ENCODE measurements at regions not wholly inside any gene's neighbourhood (a gene's known extent, or its start where the extent isn't known, plus 50 kb on each side); places are given as distances from the start of the nearest gene placed in this dataset.

- Mint-ChIP-seq H3K27me3 (no peaks in the 10 kb centered on the region), H3K4me3 (no peak overlapping the region), H3K4me1 (ENCODE audit: low read depth) (no peaks in the 10 kb centered on the region), H3K36me3 (no peaks in the 10 kb centered on the region), H3K27ac (no peak overlapping the region), H3K9me3 (ENCODE audit: low read depth) (peaks cover 11% of the 10 kb centered on the region)
Observed at GRCh38 chr13:65095161-65096082, 2134.7 kb downstream of the PCDH9 start.

DNA sequence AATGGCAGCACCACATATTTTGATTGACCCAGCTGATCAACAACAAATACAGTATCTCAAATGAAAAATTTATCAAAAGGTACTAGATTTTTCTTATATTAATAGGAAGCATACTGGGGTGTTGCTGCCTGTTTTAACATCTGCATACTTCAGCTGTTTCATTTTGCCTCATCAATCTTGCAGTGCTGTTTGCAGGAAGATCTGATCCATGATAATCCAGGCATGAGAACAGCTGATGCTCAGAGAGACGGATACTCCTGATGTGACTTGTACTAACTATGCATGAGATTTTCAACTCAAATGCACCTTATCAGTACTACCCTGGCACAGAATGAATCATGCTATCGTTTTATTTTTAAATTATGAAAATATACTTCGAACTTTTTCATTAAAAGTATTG, 2136.8 kb downstream of the PCDH9 start:
- Mint-ChIP-seq H3K27ac (no peak overlapping the region), H3K27me3 (no peaks in the 10 kb centered on the region), H3K4me3 (no peak overlapping the region), H3K4me1 (ENCODE audit: low read depth) (no peaks in the 10 kb centered on the region), H3K36me3 (no peaks in the 10 kb centered on the region), H3K9me3 (ENCODE audit: low read depth) (peaks cover 11% of the 10 kb centered on the region)

- no peak overlapping the region for H3K27ac Mint-ChIP-seq
- no peaks in the 10 kb centered on the region for H3K36me3 Mint-ChIP-seq
- H3K9me3 Mint-ChIP-seq (ENCODE audit: low read depth) = peaks cover 11% of the 10 kb centered on the region
- H3K4me3 Mint-ChIP-seq = no peak overlapping the region
- no peaks in the 10 kb centered on the region for H3K27me3 Mint-ChIP-seq
- no peaks in the 10 kb centered on the region for H3K4me1 Mint-ChIP-seq (ENCODE audit: low read depth)
Observed at GRCh38 chr13:65091031-65091430, 2139.1 kb downstream of the PCDH9 start.

DNA sequence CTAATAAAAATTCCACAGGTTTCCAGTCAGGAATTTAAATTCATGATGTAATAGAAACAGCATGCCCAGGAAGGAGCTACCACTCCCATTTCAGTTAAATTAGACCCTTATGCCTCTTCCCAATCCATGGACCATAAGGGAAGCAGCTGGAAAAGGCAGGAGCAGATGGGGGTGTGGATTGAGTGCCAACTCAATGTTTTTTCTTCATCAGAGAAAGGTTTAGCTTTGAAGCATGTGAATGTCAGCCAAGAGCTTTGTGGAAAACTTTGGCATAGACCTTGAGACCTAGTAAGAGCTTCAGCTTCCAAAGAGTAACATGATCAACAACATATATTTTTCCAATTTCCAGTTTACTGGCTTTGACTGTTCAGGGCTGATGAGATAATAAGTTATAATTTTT, 2139.9 kb downstream of the PCDH9 start:
- no peaks in the 10 kb centered on the region for H3K27me3 Mint-ChIP-seq
- no peak overlapping the region for H3K4me3 Mint-ChIP-seq
- no peaks in the 10 kb centered on the region for H3K4me1 Mint-ChIP-seq (ENCODE audit: low read depth)

GRCh38 chr13:65088906-65089305, 2141.2 kb downstream of the PCDH9 start:
- peaks cover 8% of the 10 kb centered on the region for H3K9me3 Mint-ChIP-seq (ENCODE audit: low read depth)
- H3K4me1 Mint-ChIP-seq (ENCODE audit: low read depth) = no peaks in the 10 kb centered on the region
- no peak overlapping the region for H3K27ac Mint-ChIP-seq
- no peaks in the 10 kb centered on the region for H3K36me3 Mint-ChIP-seq
- H3K4me3 Mint-ChIP-seq = no peak overlapping the region
- H3K27me3 Mint-ChIP-seq = no peaks in the 10 kb centered on the region

More for the DNA sequence above, 2139.9 kb downstream of the PCDH9 start:
- peaks cover 8% of the 10 kb centered on the region for H3K9me3 Mint-ChIP-seq (ENCODE audit: low read depth)
- no peak overlapping the region for H3K27ac Mint-ChIP-seq
- no peaks in the 10 kb centered on the region for H3K36me3 Mint-ChIP-seq

- H3K27ac Mint-ChIP-seq = no peak overlapping the region
- H3K27me3 Mint-ChIP-seq = no peaks in the 10 kb centered on the region
- no peaks in the 10 kb centered on the region for H3K9me3 Mint-ChIP-seq (ENCODE audit: low read depth)
- H3K4me1 Mint-ChIP-seq (ENCODE audit: low read depth) = no peaks in the 10 kb centered on the region
- no peak overlapping the region for H3K4me3 Mint-ChIP-seq
- H3K36me3 Mint-ChIP-seq = no peaks in the 10 kb centered on the region
Observed at GRCh38 chr13:65085977-65086376, 2144.2 kb downstream of the PCDH9 start.

- H3K36me3 Mint-ChIP-seq = no peaks in the 10 kb centered on the region
- no peak overlapping the region for H3K27ac Mint-ChIP-seq
- no peak overlapping the region for H3K4me3 Mint-ChIP-seq
- H3K9me3 Mint-ChIP-seq (ENCODE audit: low read depth) = peaks cover 9% of the 10 kb centered on the region
- H3K4me1 Mint-ChIP-seq (ENCODE audit: low read depth) = no peaks in the 10 kb centered on the region
- no peaks in the 10 kb centered on the region for H3K27me3 Mint-ChIP-seq
Observed at GRCh38 chr13:65074248-65074647, 2155.9 kb downstream of the PCDH9 start.

GRCh38 chr13:65064967-65065366, 2165.2 kb downstream of the PCDH9 start:
- H3K27ac Mint-ChIP-seq = no peak overlapping the region
- H3K9me3 Mint-ChIP-seq (ENCODE audit: low read depth) = peaks cover 17% of the 10 kb centered on the region
- no peaks in the 10 kb centered on the region for H3K27me3 Mint-ChIP-seq
- no peaks in the 10 kb centered on the region for H3K36me3 Mint-ChIP-seq
- no peaks in the 10 kb centered on the region for H3K4me1 Mint-ChIP-seq (ENCODE audit: low read depth)
- no peak overlapping the region for H3K4me3 Mint-ChIP-seq

DNA sequence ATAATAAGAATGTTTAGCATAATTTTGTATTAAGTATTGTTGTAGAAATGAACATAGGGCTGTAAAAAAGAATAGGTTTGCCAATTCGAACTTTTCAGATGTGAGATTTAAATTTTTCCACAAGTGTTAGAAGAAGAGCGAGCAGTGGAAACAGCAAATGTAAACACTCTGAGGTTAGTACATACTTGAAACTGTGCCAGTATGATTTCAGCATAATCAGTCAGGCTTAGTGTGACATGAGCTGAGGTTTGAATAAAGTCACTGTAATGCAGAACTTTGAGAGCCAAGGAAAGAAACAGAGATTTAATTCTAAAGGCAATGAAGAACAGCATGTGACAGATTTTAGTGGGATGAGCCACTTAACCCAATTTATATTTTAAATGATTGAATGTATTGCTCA, 2166.4 kb downstream of the PCDH9 start:
- H3K4me3 Mint-ChIP-seq = no peak overlapping the region
- peaks cover 22% of the 10 kb centered on the region for H3K9me3 Mint-ChIP-seq (ENCODE audit: low read depth)
- H3K27me3 Mint-ChIP-seq = no peaks in the 10 kb centered on the region
- H3K36me3 Mint-ChIP-seq = no peaks in the 10 kb centered on the region
- H3K4me1 Mint-ChIP-seq (ENCODE audit: low read depth) = no peaks in the 10 kb centered on the region
- H3K27ac Mint-ChIP-seq = no peak overlapping the region

GRCh38 chr13:65057986-65058385, 2172.2 kb downstream of the PCDH9 start:
- Mint-ChIP-seq H3K9me3 (ENCODE audit: low read depth) (peaks cover 22% of the 10 kb centered on the region), H3K27me3 (no peaks in the 10 kb centered on the region), H3K27ac (no peak overlapping the region), H3K4me3 (no peak overlapping the region), H3K36me3 (no peaks in the 10 kb centered on the region), H3K4me1 (ENCODE audit: low read depth) (no peaks in the 10 kb centered on the region)

DNA sequence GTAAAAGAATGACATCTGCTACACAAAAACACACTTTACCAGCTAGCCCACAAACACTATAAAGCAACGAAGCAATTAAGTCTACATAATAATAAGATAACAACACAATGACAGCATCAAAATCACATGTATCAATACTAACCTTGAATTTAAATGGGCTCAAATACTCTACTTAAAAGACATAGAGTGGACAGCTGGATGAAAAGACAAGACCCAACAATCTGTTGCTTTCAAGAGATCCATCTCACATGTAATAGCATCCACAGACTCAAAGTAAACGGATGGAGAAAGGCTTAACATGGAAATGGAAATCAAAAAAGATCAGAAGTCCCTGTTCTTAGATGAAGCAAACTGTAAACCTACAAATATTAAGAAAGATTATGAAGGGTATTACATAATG, 2175.9 kb downstream of the PCDH9 start:
- H3K4me1 Mint-ChIP-seq (ENCODE audit: low read depth) = no peaks in the 10 kb centered on the region
- H3K4me3 Mint-ChIP-seq = no peak overlapping the region
- H3K9me3 Mint-ChIP-seq (ENCODE audit: low read depth) = peaks cover 17% of the 10 kb centered on the region
- no peaks in the 10 kb centered on the region for H3K27me3 Mint-ChIP-seq
- no peaks in the 10 kb centered on the region for H3K36me3 Mint-ChIP-seq
- no peak overlapping the region for H3K27ac Mint-ChIP-seq

- no peak overlapping the region for H3K4me3 Mint-ChIP-seq
- H3K36me3 Mint-ChIP-seq = no peaks in the 10 kb centered on the region
- peaks cover 21% of the 10 kb centered on the region for H3K9me3 Mint-ChIP-seq (ENCODE audit: low read depth)
- no peak overlapping the region for H3K27ac Mint-ChIP-seq
- H3K4me1 Mint-ChIP-seq (ENCODE audit: low read depth) = no peaks in the 10 kb centered on the region
- H3K27me3 Mint-ChIP-seq = no peaks in the 10 kb centered on the region
Observed at GRCh38 chr13:65036999-65037398, 2193.1 kb downstream of the PCDH9 start.

- no peaks in the 10 kb centered on the region for H3K4me1 Mint-ChIP-seq (ENCODE audit: low read depth)
- H3K4me3 Mint-ChIP-seq = no peak overlapping the region
- H3K9me3 Mint-ChIP-seq (ENCODE audit: low read depth) = peaks cover 27% of the 10 kb centered on the region
- H3K27me3 Mint-ChIP-seq = no peaks in the 10 kb centered on the region
- H3K36me3 Mint-ChIP-seq = no peaks in the 10 kb centered on the region
- no peak overlapping the region for H3K27ac Mint-ChIP-seq
Observed at GRCh38 chr13:65035302-65035701, 2194.8 kb downstream of the PCDH9 start.

DNA sequence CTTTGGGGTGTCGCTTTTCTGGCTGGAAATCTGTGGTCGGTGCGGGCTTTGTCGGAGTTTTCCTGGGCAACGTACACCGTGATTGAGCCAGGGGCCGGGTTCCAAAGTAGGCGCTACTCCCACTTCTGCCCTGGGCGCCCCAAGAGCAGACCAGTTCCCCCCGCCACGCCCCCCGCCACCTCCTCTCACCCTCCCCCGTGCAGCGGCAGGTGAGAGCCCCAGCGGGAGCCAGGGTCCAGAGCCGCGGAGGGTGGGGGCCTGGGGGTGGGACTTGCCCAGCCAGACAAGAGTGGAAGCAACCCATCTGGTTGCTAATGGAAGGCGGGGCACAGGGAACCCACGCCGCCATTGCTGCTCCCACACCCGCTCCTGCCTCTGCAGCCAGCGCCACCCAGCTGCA, 2195.9 kb downstream of the PCDH9 start:
- no peaks in the 10 kb centered on the region for H3K36me3 Mint-ChIP-seq
- no peak overlapping the region for H3K27ac Mint-ChIP-seq
- H3K9me3 Mint-ChIP-seq (ENCODE audit: low read depth) = peaks cover 28% of the 10 kb centered on the region
- no peaks in the 10 kb centered on the region for H3K27me3 Mint-ChIP-seq
- no peak overlapping the region for H3K4me3 Mint-ChIP-seq
- H3K4me1 Mint-ChIP-seq (ENCODE audit: low read depth) = no peaks in the 10 kb centered on the region

GRCh38 chr13:65032825-65033224, 2197.3 kb downstream of the PCDH9 start:
- peaks cover 30% of the 10 kb centered on the region for H3K9me3 Mint-ChIP-seq (ENCODE audit: low read depth)
- no peak overlapping the region for H3K4me3 Mint-ChIP-seq
- H3K27ac Mint-ChIP-seq = no peak overlapping the region
- no peaks in the 10 kb centered on the region for H3K36me3 Mint-ChIP-seq
- no peaks in the 10 kb centered on the region for H3K27me3 Mint-ChIP-seq
- no peaks in the 10 kb centered on the region for H3K4me1 Mint-ChIP-seq (ENCODE audit: low read depth)

DNA sequence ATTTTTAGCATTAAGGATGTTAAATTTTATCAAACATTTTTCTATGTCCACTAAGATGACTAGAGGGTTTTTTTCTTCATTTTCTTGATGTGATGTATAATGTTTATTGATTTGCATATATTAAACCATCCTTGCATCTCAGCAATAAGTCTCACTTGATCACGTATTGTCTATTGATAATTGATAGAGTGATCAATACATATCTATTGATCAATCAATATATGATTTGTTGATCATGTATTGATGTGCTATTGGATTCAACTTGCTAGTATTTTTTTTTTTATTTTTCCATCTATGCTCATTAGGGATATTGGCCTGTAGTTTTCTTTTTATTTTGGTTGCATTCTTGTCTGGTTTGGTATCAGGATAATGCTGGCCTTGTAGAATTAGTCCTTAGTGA, 2202.0 kb downstream of the PCDH9 start:
- Mint-ChIP-seq H3K27ac (no peak overlapping the region), H3K4me3 (no peak overlapping the region), H3K4me1 (ENCODE audit: low read depth) (no peaks in the 10 kb centered on the region), H3K27me3 (no peaks in the 10 kb centered on the region), H3K9me3 (ENCODE audit: low read depth) (peaks cover 23% of the 10 kb centered on the region), H3K36me3 (no peaks in the 10 kb centered on the region)
